ENCODE measurements at regions not wholly inside any gene's neighbourhood (a gene's known extent, or its start where the extent isn't known, plus 50 kb on each side); places are given as distances from the start of the nearest gene placed in this dataset.

DNA sequence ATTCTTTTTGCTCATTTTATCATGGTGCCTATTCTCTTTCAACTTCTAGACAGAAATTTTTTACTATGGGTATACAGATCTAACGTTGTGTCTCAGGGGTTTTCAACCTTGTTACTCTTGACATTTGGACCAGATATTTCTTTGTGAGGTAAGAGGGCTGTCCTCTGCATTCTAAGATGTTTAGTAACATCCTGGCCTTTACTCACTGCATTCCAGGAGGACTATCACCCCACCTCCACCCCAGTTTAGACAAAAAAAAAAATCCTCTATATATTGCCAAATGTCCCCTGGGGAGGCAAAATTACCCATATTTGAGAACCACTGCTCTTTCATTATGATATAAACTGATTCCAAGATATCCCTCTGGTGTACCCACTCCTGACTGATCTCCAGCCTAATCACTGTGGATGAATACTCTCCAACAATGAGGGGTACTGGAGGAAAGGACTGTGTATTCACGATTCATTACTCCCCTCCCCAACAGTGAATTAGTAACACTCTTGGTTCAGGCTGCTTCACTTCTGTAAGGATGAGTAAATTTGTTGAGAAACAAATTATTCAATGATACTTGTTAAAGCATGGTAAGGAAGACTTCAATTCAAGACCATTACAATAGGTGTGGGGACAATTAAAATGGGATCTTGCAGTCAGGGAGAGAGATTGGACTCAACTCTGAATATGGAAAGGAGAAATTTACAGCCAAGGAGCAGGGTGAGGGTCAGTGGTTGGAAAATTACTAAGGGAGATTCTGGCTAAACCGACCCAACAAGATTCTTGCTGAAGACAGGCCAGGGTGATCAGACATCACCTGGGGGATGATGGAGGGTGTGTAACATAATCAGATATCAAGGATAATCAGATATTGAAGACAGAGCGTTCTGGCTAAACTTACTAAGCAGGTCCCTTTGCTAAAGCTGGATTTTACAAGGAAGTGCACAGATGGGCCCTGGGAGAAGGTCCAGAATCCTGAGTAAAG is 123.8 kb upstream of the DAZL start:
- TF ChIP-seq GATA3 (IDR thresholded peaks at IDR 0.05; ENCODE audit: low read depth, low read length) (no peak), GATA2 (IDR thresholded peaks at IDR 0.05; ENCODE audit: low read depth, low read length) (no peak)

GRCh38 chr3:16738451-16738850 is 133.2 kb upstream of the DAZL start:
- TF ChIP-seq GATA2 (IDR thresholded peaks at IDR 0.05; ENCODE audit: low read depth, low read length) (no peak), GATA3 (IDR thresholded peaks at IDR 0.05; ENCODE audit: low read depth, low read length) (no peak)

DNA sequence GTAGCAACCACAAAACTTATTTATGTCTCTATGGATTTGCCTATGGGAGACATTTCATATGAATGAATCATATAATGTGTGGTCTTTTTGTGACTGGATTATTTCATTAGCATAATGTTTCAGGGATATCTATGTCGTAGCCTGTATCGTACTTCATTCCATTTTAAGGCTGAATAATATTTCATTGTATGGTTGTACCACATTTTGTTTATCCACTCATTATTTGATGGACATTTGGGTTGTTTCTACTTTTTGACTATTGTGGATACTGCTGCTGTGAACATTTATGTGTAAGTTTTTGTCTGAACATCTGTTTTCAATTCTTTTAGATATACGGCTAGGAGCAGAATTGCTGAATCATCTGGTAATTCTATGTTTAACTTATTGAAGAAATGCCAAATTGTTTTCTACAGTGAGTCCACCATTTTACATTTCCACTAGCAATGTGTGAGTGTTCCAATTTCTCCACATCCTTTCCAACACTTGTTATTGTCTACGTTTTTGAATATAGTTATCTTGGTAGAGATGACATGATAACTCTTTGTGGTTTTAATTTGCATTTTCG is 134.4 kb upstream of the DAZL start:
- TF ChIP-seq GATA3 (IDR thresholded peaks at IDR 0.05; ENCODE audit: low read depth, low read length) (no peak), GATA2 (IDR thresholded peaks at IDR 0.05; ENCODE audit: low read depth, low read length) (no peak)

- TF ChIP-seq GATA3 (IDR thresholded peaks at IDR 0.05; ENCODE audit: low read depth, low read length), result no peak
- no peak for TF ChIP-seq GATA2 (IDR thresholded peaks at IDR 0.05; ENCODE audit: low read depth, low read length)
These were observed 135.3 kb upstream of the DAZL start for GRCh38 chr3:16740515-16740914.

DNA sequence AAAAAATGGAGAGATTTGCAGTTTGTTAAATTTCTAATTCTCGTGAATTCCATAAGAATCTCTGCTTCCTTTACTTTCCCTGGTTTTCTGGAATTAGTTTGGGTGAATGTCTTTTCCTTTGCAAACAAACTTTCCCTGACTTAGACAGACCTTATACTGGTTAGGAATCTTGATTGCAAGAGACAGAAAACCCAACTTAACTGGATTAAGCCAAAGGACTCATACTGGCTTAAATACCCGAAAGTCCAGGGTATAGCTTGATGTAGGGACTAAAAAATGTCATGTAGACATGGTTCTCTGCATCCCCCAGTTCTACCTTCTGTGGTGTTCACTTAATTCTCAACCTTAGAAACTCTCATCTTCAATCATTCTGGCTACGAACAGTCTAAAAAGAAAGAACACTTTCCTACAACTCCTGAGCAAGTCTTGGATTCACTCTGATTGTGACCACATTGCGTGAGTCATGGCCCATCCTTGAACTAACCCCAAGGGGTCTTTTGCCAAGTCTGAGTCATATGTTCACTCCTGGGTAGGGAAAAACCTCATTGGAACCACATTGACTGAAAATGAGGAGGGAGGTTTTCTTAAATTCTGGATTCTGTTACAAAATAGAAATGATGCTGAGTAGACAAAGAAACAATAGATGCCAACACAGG is 136.0 kb upstream of the DAZL start:
- TF ChIP-seq GATA2 (IDR thresholded peaks at IDR 0.05; ENCODE audit: low read depth, low read length) (no peak), GATA3 (IDR thresholded peaks at IDR 0.05; ENCODE audit: low read depth, low read length) (no peak)

- TF ChIP-seq GATA2 (IDR thresholded peaks at IDR 0.05; ENCODE audit: low read depth, low read length) (no peak), GATA3 (IDR thresholded peaks at IDR 0.05; ENCODE audit: low read depth, low read length) (no peak)
These were observed 136.7 kb upstream of the DAZL start for GRCh38 chr3:16741890-16742289.

DNA sequence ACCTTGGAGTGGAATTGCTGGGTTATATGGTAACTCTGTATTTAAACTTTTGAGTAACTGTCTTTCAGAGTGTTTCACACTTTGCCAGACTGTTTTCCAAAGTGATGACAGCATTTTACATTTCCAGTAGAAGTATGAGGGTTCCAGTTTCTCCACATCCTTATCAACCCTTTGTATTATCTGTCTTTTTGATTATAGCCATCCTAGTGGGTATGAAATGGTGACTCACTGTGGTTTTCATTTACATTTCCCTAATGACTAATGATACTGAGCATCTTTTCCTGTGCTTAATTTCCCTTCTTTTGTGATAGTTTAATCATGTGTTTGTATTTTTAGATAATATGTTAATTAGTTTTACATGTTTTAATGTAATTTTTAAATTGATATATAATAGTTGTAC is 138.1 kb upstream of the DAZL start:
- no peak for TF ChIP-seq GATA3 (IDR thresholded peaks at IDR 0.05; ENCODE audit: low read depth, low read length)
- TF ChIP-seq GATA2 (IDR thresholded peaks at IDR 0.05; ENCODE audit: low read depth, low read length), result no peak

- TF ChIP-seq GATA2 (IDR thresholded peaks at IDR 0.05; ENCODE audit: low read depth, low read length), result no peak
- no peak for TF ChIP-seq GATA3 (IDR thresholded peaks at IDR 0.05; ENCODE audit: low read depth, low read length)
These were observed 125.4 kb upstream of the PLCL2 start for GRCh38 chr3:16759227-16759903.

GRCh38 chr3:16761571-16761970 is 123.2 kb upstream of the PLCL2 start:
- TF ChIP-seq GATA2 (IDR thresholded peaks at IDR 0.05; ENCODE audit: low read depth, low read length) (no peak), GATA3 (IDR thresholded peaks at IDR 0.05; ENCODE audit: low read depth, low read length) (no peak)

DNA sequence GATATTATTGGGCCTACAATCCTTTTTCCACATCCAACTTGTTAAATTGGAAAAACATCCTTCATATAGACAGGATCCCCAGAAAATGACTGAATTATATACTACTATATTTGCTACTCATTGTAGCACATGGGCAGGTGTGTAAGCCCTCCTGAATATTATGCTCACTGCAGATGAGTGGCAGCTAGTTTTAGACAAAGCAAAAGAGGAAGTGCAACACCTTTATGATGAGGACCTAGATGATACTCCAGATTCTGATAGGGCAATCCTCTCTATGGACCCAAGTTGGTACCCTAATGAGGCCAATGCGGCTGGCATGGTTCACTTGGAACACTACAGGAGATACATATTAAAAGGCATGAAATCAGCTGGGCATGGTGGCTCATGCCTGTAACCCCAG is 119.1 kb upstream of the PLCL2 start:
- TF ChIP-seq GATA2 (IDR thresholded peaks at IDR 0.05; ENCODE audit: low read depth, low read length), result no peak
- TF ChIP-seq GATA3 (IDR thresholded peaks at IDR 0.05; ENCODE audit: low read depth, low read length), result no peak

- TF ChIP-seq GATA2 (IDR thresholded peaks at IDR 0.05; ENCODE audit: low read depth, low read length) (no peak), GATA3 (IDR thresholded peaks at IDR 0.05; ENCODE audit: low read depth, low read length) (no peak)
These were observed 117.7 kb upstream of the PLCL2 start for GRCh38 chr3:16767006-16767405.

GRCh38 chr3:16768014-16768413 is 116.7 kb upstream of the PLCL2 start:
- TF ChIP-seq GATA2 (IDR thresholded peaks at IDR 0.05; ENCODE audit: low read depth, low read length) (no peak), GATA3 (IDR thresholded peaks at IDR 0.05; ENCODE audit: low read depth, low read length) (no peak)

GRCh38 chr3:16768956-16769355 is 115.8 kb upstream of the PLCL2 start:
- TF ChIP-seq GATA3 (IDR thresholded peaks at IDR 0.05; ENCODE audit: low read depth, low read length) (no peak), GATA2 (IDR thresholded peaks at IDR 0.05; ENCODE audit: low read depth, low read length) (no peak)

GRCh38 chr3:16769525-16769924 is 115.2 kb upstream of the PLCL2 start:
- no peak for TF ChIP-seq GATA3 (IDR thresholded peaks at IDR 0.05; ENCODE audit: low read depth, low read length)
- TF ChIP-seq GATA2 (IDR thresholded peaks at IDR 0.05; ENCODE audit: low read depth, low read length), result no peak
